ENCODE measurements at regions not wholly inside any gene's neighbourhood (a gene's known extent, or its start where the extent isn't known, plus 50 kb on each side); places are given as distances from the start of the nearest gene placed in this dataset.

DNA sequence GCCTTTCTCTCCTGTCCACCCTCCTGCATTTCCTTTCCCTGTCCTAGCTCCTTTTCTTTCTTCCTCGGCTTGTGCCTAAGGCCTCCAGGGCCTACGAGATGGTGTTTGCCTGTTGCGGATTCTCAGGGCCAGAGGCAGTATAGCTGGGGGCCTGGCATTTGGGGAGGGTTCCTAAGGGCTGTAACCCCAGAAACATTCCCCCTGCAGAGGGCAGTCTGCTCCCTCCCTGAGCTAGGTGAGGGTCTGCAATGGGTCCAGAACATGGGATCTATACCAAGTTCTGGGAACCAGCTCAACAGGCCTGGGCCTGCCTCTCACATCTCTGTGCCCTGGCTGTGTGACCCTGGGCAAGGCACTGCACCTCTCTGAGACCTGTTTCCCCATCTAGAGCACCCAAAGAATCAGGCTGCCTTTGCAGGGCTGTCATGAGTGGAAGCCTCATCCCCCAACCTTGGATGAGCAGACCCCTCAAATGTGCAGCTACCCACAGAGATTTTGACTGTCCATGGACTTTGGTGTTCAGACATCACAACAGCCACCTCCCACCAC, 97.5 kb downstream of the GLI2 start:
- Histone ChIP-seq H3K4me1 (ENCODE audit: low read depth) (no peaks in the 10 kb centered on the region), H3K9me3 (no peaks in the 10 kb centered on the region), H3K36me3 (ENCODE audit: low read depth) (no peaks in the 10 kb centered on the region), H3K4me3 (no peak overlapping the region)
- DNase-seq (peak in 1 of 3 donors; percentile 18), ATAC-seq (no peak)
- TF ChIP-seq, protein P1, sequence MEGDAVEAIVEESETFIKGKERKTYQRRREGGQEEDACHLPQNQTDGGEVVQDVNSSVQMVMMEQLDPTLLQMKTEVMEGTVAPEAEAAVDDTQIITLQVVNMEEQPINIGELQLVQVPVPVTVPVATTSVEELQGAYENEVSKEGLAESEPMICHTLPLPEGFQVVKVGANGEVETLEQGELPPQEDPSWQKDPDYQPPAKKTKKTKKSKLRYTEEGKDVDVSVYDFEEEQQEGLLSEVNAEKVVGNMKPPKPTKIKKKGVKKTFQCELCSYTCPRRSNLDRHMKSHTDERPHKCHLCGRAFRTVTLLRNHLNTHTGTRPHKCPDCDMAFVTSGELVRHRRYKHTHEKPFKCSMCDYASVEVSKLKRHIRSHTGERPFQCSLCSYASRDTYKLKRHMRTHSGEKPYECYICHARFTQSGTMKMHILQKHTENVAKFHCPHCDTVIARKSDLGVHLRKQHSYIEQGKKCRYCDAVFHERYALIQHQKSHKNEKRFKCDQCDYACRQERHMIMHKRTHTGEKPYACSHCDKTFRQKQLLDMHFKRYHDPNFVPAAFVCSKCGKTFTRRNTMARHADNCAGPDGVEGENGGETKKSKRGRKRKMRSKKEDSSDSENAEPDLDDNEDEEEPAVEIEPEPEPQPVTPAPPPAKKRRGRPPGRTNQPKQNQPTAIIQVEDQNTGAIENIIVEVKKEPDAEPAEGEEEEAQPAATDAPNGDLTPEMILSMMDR (IDR thresholded peaks at IDR 0.05), result no peak
- intact Hi-C loops (cut with DNase I, micrococcal nuclease), result loop anchor here in 1 of 2 donors (10.0 kb wide), 1 partner anchor 98 kb away; the partner anchor contains the start of gene GLI2

DNA sequence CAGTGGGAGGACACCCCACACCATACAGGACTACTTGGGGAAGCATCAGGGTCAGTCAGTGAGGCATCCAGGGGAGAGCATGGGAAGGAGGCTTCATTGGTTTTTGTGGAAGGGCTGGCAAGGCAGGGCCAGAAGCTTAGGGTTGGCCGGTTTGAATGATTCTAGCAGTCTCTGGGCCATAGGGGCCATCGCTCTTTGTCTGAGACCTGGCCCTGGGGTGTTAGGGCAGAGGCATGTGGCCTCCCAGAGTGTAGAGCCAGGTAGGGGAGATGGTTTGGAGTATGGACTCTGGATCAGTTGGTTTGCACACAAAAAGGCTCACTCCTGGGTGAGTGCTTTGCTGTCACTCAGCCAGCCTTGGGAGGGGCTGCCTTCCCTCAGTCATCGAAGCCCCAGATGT, 98.5 kb downstream of the GLI2 start:
- intact Hi-C loops (cut with DNase I, micrococcal nuclease), result loop anchor here in 1 of 2 donors (10.0 kb wide), 1 partner anchor 99 kb away; the partner anchor contains the start of gene GLI2
- ATAC-seq (no peak), DNase-seq (peak in 1 of 3 donors; percentile 1)
- Histone ChIP-seq H3K9me3 (no peaks in the 10 kb centered on the region), H3K4me3 (no peak overlapping the region), H3K36me3 (ENCODE audit: low read depth) (no peaks in the 10 kb centered on the region), H3K4me1 (ENCODE audit: low read depth) (no peaks in the 10 kb centered on the region)
- TF ChIP-seq, protein P1 (IDR thresholded peaks at IDR 0.05), result no peak

DNA sequence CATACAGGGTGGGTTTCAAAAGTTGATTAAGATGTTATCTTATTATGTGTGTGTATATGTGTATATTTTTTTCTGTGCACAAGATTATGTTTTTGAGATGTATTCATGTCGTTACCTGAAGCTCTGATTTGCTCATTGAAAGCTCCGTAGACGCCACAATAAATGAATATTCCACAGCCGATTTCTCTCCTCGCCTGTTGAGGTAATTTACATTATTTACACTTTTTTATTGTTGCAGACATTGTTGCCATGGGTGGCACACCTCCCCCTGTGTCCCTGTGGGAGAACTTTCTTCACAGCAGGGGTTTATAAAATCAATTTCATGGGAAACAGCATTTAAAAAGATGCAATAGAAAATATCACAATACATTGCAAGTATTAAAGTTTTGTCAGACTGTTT, 100.6 kb downstream of the GLI2 start:
- no peaks in the 10 kb centered on the region for H3K36me3 ChIP-seq (ENCODE audit: low read depth)
- DNase-seq (no peak), ATAC-seq (no peak)
- no peak overlapping the region for H3K4me3 ChIP-seq
- no peaks in the 10 kb centered on the region for H3K9me3 ChIP-seq
- intact Hi-C loops (cut with DNase I, micrococcal nuclease), result loop anchor here in 1 of 2 donors (10.0 kb wide), 1 partner anchor 101 kb away; the partner anchor contains the start of gene GLI2
- TF ChIP-seq, protein P1 (IDR thresholded peaks at IDR 0.05), result no peak
- no peaks in the 10 kb centered on the region for H3K4me1 ChIP-seq (ENCODE audit: low read depth)

DNA sequence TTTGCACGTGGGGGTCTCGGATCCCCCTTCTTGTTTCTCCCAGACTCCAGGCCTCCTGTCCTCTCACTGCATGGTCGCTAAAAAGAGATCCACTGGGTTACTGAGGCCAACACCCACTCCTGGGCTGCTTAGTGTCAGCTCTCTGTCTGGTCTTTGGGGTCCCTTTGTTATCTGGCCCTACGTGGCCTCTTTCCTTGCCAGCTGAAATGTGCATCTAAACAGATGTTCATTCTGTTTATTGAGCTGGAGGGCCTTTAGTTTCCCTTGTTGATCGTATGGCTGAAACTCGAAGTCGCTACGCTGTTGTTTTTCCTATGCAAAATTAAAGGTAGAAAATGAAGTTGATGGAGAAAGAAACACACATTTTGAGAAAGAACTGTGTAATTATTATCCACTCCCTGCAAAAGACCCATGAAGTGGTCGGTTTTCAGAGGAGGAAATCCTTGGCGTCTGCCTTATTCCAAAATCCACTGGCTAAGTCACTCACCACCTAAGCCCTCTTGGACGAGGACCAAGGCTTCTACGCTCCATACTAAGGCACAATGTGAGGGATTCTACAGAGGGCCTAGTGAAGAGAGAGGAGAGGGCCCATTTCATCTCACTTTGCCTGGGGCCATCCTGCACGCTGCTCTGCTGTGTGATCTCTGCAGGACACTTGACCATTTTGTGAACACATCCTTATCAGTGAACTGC, 105.3 kb downstream of the GLI2 start:
- no peak overlapping the region for H3K4me3 ChIP-seq
- H3K9me3 ChIP-seq, result no peaks in the 10 kb centered on the region
- no peaks in the 10 kb centered on the region for H3K36me3 ChIP-seq (ENCODE audit: low read depth)
- H3K4me1 ChIP-seq (ENCODE audit: low read depth), result no peaks in the 10 kb centered on the region
- intact Hi-C loops (cut with DNase I, micrococcal nuclease), result no loop called here
- ATAC-seq (no peak), DNase-seq (no peak)
- TF ChIP-seq, protein P1 (IDR thresholded peaks at IDR 0.05), result no peak

DNA sequence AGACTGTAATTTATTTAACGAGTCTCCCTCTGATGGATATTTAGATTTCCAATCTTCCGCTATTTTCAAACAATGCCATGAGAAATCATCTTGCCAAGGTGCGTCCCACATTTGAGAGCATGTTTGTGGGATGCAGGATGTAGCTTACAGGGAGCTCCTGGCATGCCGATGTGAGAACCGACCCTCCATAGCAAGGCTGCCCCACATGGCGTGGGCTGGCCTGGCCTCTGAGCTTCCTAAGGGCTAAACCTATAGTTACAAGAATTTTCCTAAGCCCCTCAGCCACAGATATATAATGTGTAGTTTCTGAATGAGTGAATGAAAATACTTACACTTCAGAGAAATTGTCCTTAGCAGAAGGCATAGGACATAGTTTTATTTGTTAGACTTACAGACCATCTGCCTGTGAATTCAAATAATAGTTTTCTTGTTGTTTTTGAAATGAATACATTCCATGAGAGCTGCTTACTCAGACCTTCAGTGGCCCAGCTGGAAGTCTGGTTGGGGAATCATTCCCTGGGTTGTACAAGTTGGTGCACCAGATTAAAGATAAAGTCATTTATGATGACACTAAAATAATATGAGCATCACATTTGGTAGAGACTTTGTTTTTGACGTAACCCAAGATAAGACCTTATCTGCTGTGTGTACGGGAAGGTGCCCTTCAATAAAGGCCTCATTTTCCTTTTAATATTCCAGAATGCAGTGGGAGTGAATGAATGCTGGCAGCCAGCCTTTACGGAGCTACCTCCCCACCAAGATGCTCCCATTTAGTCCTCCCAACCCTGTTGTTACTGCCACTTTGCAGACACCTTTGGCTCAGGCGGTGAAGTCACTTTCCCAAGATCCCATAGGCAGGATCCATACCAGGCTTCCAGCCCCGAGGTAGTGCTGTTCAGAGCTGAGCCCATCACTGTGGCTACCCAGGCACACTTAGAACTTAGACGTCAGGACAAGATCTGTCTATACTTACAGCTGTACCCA, 107.1 kb downstream of the GLI2 start:
- ATAC-seq (no peak), DNase-seq (no peak)
- no peaks in the 10 kb centered on the region for H3K36me3 ChIP-seq (ENCODE audit: low read depth)
- no peaks in the 10 kb centered on the region for H3K4me1 ChIP-seq (ENCODE audit: low read depth)
- TF ChIP-seq, protein P1 (IDR thresholded peaks at IDR 0.05), result no peak
- intact Hi-C loops (cut with DNase I, micrococcal nuclease), result no loop called here
- H3K4me3 ChIP-seq, result no peak overlapping the region
- no peaks in the 10 kb centered on the region for H3K9me3 ChIP-seq
